Spleen (tissue), 7 donors: ENCODE measurements at regions not wholly inside any gene's neighbourhood (a gene's known extent, or its start where the extent isn't known, plus 50 kb on each side); places are given as distances from the start of the nearest gene placed in this dataset.

ENCODE experiments used
- CTCF ChIP-seq, 11 experiments: fragments of 200-600 bp in 7 of 11; fragments of 450-650 bp in 4 of 11; sonication (generic) in 4 of 11; IDR thresholded peaks in 8 of 11; conservative IDR thresholded peaks in 3 of 11; 1 replicate in 7 of 11; 2 replicates in 4 of 11; pipeline versions ENCODE4 v1.4.0 to v1.8.0; 2016 to 2021; ENCODE audit warnings: antibody characterized with exemption in 11 of 11, inconsistent platforms in 4 of 11, mild to moderate bottlenecking in 1 of 11
- POLR2A ChIP-seq, 3 donors: fragments of 450-650 bp; IDR thresholded peaks; one replicate each; pipeline ENCODE4 v1.5.1; 2017; ENCODE audit warnings: antibody characterized with exemption in 3 of 3, mild to moderate bottlenecking in 1 of 3
- POLR2AphosphoS5 ChIP-seq, 3 donors: sonication (generic); formaldehyde crosslinking; IDR thresholded peaks; one replicate each; pipeline ENCODE4 v1.5.1; 2017; ENCODE audit warnings: antibody characterized with exemption in 3 of 3
- donor health status: DM: no; HTN: no; CAD: no; lungs with moderate emphysema.
- donor health status: DM: no; HTN: no; CAD: no.
- donor health status: DM: no; HTN: no; CAD: no.

GRCh38 chr11:116694349-116694725 is 78.5 kb downstream of the BUD13 start:
- TF ChIP-seq CTCF (IDR thresholded peaks at IDR 0.05 in 8 of 11, conservative IDR thresholded peaks at IDR 0.05 in 3 of 11) (no peak), POLR2AphosphoS5 (IDR thresholded peaks at IDR 0.05) (no peak), POLR2A (IDR thresholded peaks at IDR 0.05) (no peak)
